IMR-90 (cell line): ENCODE measurements at regions not wholly inside any gene's neighbourhood (a gene's known extent, or its start where the extent isn't known, plus 50 kb on each side); places are given as distances from the start of the nearest gene placed in this dataset.

Source experiments
- ATAC-seq: fragments of 200-7000 bp; cut with Tn5 transposase; 2 replicates; pipeline ENCODE4 v1.9.1; 2020; ENCODE audit warnings: low read depth, mild to moderate bottlenecking, moderate library complexity
- BruUV-seq: library from RNA; stranded (reverse); fragments of 400-500 nt; replicated peaks from 2 replicates; lab custom pipeline; 2021; lab: Mats Ljungman, UMichigan
- CTCF ChIA-PET: fragments of 300-600 bp; formaldehyde crosslinking; extraction: SDS; loops from one replicate; lab custom pipeline; 2021; ENCODE audit warnings: antibody characterized with exemption; lab: Yijun Ruan, JAX
- POLR2A ChIA-PET: fragments of 300-600 bp; sonication (Branson Sonifier 250); formaldehyde crosslinking; loops from one replicate; lab custom pipeline; 2022; ENCODE audit warnings: antibody characterized with exemption; ENCODE audit not compliant: unreplicated experiment; lab: Charles Lee
- DNase-seq: peaks from one replicate; pipeline ENCODE4 v3.0.0; 2013
- H2AFZ ChIP-seq: replicated peaks from 2 replicates; pipeline ENCODE3; 2013; ENCODE audit warnings: low read length, mild to moderate bottlenecking; ENCODE audit not compliant: poor library complexity
- H2AK5ac ChIP-seq: 2 replicates; pipeline ENCODE4 v1.6.1; 2013; ENCODE audit warnings: low read depth, low read length, inconsistent platforms
- H2AK9ac ChIP-seq: replicated peaks from 2 replicates; pipeline ENCODE3; 2013; ENCODE audit warnings: mild to moderate bottlenecking, low read depth, low read length, moderate library complexity; ENCODE audit not compliant: poor library complexity
- H2BK120ac ChIP-seq: 2 replicates; pipeline ENCODE4 v1.6.1; 2013; ENCODE audit warnings: low read depth, low read length, inconsistent platforms
- H2BK15ac ChIP-seq: 3 replicates; pipeline ENCODE4 v1.6.1; 2013; ENCODE audit warnings: low read depth, low read length, inconsistent platforms
- H2BK20ac ChIP-seq: 2 replicates; pipeline ENCODE4 v1.6.1; 2013; ENCODE audit warnings: low read depth, mild to moderate bottlenecking, inconsistent platforms, low read length, moderate library complexity
- H2BK5ac ChIP-seq: 2 replicates; pipeline ENCODE4 v1.6.1; 2013; ENCODE audit warnings: mild to moderate bottlenecking, low read depth, low read length, inconsistent platforms; ENCODE audit not compliant: poor library complexity, severe bottlenecking
- H3K14ac ChIP-seq: replicated peaks from 2 replicates; pipeline ENCODE4 v1.6.1; 2013; ENCODE audit warnings: low read depth, low read length, inconsistent platforms
- H3K18ac ChIP-seq: 2 replicates; pipeline ENCODE4 v1.6.1; 2013; ENCODE audit warnings: low read depth, low read length, control low read depth
- H3K23ac ChIP-seq: 2 replicates; pipeline ENCODE4 v1.6.1; 2013; ENCODE audit warnings: low read depth, low read length, inconsistent platforms
- H3K27ac ChIP-seq: 2 replicates; pipeline ENCODE4 v1.5.1; 2013; ENCODE audit warnings: mild to moderate bottlenecking, control low read depth, low read length; ENCODE audit not compliant: insufficient read depth
- H3K27me3 ChIP-seq: 2 replicates; pipeline ENCODE4 v1.6.1; 2013; ENCODE audit warnings: low read length; ENCODE audit not compliant: control insufficient read depth, insufficient read depth
- H3K36me3 ChIP-seq: 2 replicates; pipeline ENCODE4 v1.6.1; 2013; ENCODE audit warnings: low read length, mixed read lengths; ENCODE audit not compliant: control insufficient read depth, insufficient read depth
- H3K4ac ChIP-seq: 2 replicates; pipeline ENCODE4 v1.6.1; 2013; ENCODE audit warnings: low read depth, low read length, inconsistent platforms
- H3K4me1 ChIP-seq: 2 replicates; pipeline ENCODE4 v1.6.1; 2013; ENCODE audit warnings: low read length, mixed read lengths; ENCODE audit not compliant: control insufficient read depth, insufficient read depth
- H3K4me2 ChIP-seq: 2 replicates; pipeline ENCODE4 v1.6.1; 2013; ENCODE audit warnings: low read depth, mild to moderate bottlenecking, control low read depth, low read length, moderate library complexity
- H3K4me3 ChIP-seq: 2 replicates; pipeline ENCODE4 v1.5.1; 2013; ENCODE audit warnings: low read depth, mild to moderate bottlenecking, control low read depth, low read length, moderate library complexity; ENCODE audit not compliant: insufficient read depth
- H3K56ac ChIP-seq: 2 replicates; pipeline ENCODE4 v1.6.1; 2013; ENCODE audit warnings: low read length, inconsistent platforms; ENCODE audit not compliant: insufficient read depth; ENCODE audit errors: extremely low read depth
- H3K79me1 ChIP-seq, 2 experiments: 2 replicates each; pipeline ENCODE4 v1.6.1; 2013; ENCODE audit warnings: low read length in 2 of 2, inconsistent platforms in 1 of 2, low read depth in 1 of 2
- H3K9ac ChIP-seq: 2 replicates; pipeline ENCODE4 v1.6.1; 2013; ENCODE audit warnings: low read depth, low read length, control low read depth
- H3K9me1 ChIP-seq: 2 replicates; pipeline ENCODE4 v1.6.1; 2013; ENCODE audit warnings: low read length, inconsistent platforms; ENCODE audit not compliant: insufficient read depth
- H3K9me3 ChIP-seq: 2 replicates; pipeline ENCODE4 v1.6.1; 2013; ENCODE audit warnings: low read length; ENCODE audit not compliant: control insufficient read depth, insufficient read depth
- H4K20me1 ChIP-seq: 2 replicates; pipeline ENCODE4 v1.6.1; 2013; ENCODE audit warnings: low read length, inconsistent platforms; ENCODE audit not compliant: insufficient read depth
- H4K5ac ChIP-seq: 2 replicates; pipeline ENCODE4 v1.6.1; 2013; ENCODE audit warnings: mild to moderate bottlenecking, low read depth, low read length, control low read depth
- H4K8ac ChIP-seq, 2 experiments: 2 replicates each; pipeline ENCODE4 v1.6.1; 2013; ENCODE audit warnings: low read depth in 2 of 2, low read length in 2 of 2, control low read depth in 1 of 2, inconsistent platforms in 1 of 2
- H4K91ac ChIP-seq: 2 replicates; pipeline ENCODE4 v1.6.1; 2013; ENCODE audit warnings: low read depth, low read length, inconsistent platforms; ENCODE audit not compliant: insufficient read depth
- BHLHE40 ChIP-seq: fragments of 150-350 bp; IDR thresholded peaks from 2 replicates; pipeline ENCODE4 v1.6.1; 2016; ENCODE audit warnings: mild to moderate bottlenecking, low read depth, low read length
- CEBPB ChIP-seq: IDR thresholded peaks from 2 replicates; pipeline ENCODE4 v1.6.1; 2012; ENCODE audit warnings: low read depth, low read length, improper control_type of control experiment
- CHD1 ChIP-seq: IDR thresholded peaks from 2 replicates; pipeline ENCODE4 v1.6.1; 2012; ENCODE audit warnings: low read depth, low read length, improper control_type of control experiment
- ELK1 ChIP-seq: fragments of 150-350 bp; IDR thresholded peaks from 2 replicates; pipeline ENCODE4 v1.6.1; 2016; ENCODE audit warnings: low read depth, mild to moderate bottlenecking, low read length, moderate library complexity, borderline replicate concordance
- FOS ChIP-seq: fragments of 150-350 bp; IDR thresholded peaks from 2 replicates; pipeline ENCODE4 v1.6.1; 2016; ENCODE audit warnings: low read depth, low read length
- MAFK ChIP-seq: IDR thresholded peaks from 2 replicates; pipeline ENCODE4 v1.6.1; 2012; ENCODE audit warnings: low read depth, low read length, improper control_type of control experiment
- MAZ ChIP-seq: IDR thresholded peaks from 2 replicates; pipeline ENCODE4 v1.6.1; 2012; ENCODE audit warnings: low read depth, mild to moderate bottlenecking, low read length, improper control_type of control experiment, moderate library complexity, borderline replicate concordance
- MXI1 ChIP-seq: IDR thresholded peaks from 2 replicates; pipeline ENCODE4 v1.6.1; 2012; ENCODE audit warnings: low read depth, mild to moderate bottlenecking, low read length, moderate library complexity, borderline replicate concordance
- NFE2L2 ChIP-seq: fragments of 150-350 bp; IDR thresholded peaks from 2 replicates; pipeline ENCODE4 v1.6.1; 2016; ENCODE audit warnings: low read depth, mild to moderate bottlenecking, low read length
- POLR2A ChIP-seq: IDR thresholded peaks from 2 replicates; pipeline ENCODE4 v1.6.1; 2012; ENCODE audit warnings: mild to moderate bottlenecking, low read depth, low read length
- RAD21 ChIP-seq: IDR thresholded peaks from 2 replicates; pipeline ENCODE4 v1.6.1; 2012; ENCODE audit warnings: low read length, improper control_type of control experiment
- RCOR1 ChIP-seq: IDR thresholded peaks from 2 replicates; pipeline ENCODE4 v1.6.1; 2012; ENCODE audit warnings: mild to moderate bottlenecking, low read length, improper control_type of control experiment; ENCODE audit not compliant: insufficient replicate concordance
- RFX5 ChIP-seq: IDR thresholded peaks from 2 replicates; pipeline ENCODE4 v1.8.0; 2012; ENCODE audit warnings: low read depth, mild to moderate bottlenecking, low read length, moderate library complexity
- SMC3 ChIP-seq: fragments of 150-350 bp; IDR thresholded peaks from 2 replicates; pipeline ENCODE4 v1.6.1; 2016; ENCODE audit warnings: low read depth, mild to moderate bottlenecking, antibody characterized with exemption, low read length, moderate library complexity
- WGBS, 2 experiments: methylation state at CpG; one replicate each; pipeline versions ENCODE4 v1.1.5 to v1.1.7; 2013; ENCODE audit warnings: missing lambda C conversion rate in 2 of 2; ENCODE audit not compliant: insufficient read length in 1 of 2; ENCODE audit errors: extremely low coverage in 2 of 2; 5-methylcytosine and 5-hydroxymethylcytosine counted together
- dilution Hi-C: fragments of 300-500 bp; cut with HindIII; formaldehyde crosslinking; loops from one replicate; pipeline ENCODE4 v1.14.3; 2018; ENCODE audit warnings: low sequenced_read_pairs; ENCODE audit not compliant: unreplicated experiment
- in situ Hi-C: fragments of 300-500 bp; cut with MboI; formaldehyde crosslinking; loops from 3 replicates; pipeline ENCODE4 v1.14.3; 2019; ENCODE audit warnings: low sequenced_read_pairs, inconsistent platforms, mixed read lengths
- intact Hi-C: fragments of 100-400 bp; cut with micrococcal nuclease; formaldehyde crosslinking; loops from 2 replicates; pipeline ENCODE4 v1.10.0; 2022
- TF ChIP-seq, protein P1 (sequence below): fragments of 150-350 bp; IDR thresholded peaks from 2 replicates; pipeline ENCODE4 v1.6.1; 2017; ENCODE audit warnings: mild to moderate bottlenecking, antibody characterized with exemption, low read length, low read depth
- TF ChIP-seq, protein P2 (sequence below): conservative IDR thresholded peaks from 2 replicates; pipeline ENCODE4 v1.5.1; 2012; ENCODE audit warnings: mild to moderate bottlenecking, low read depth, low read length, improper control_type of control experiment

DNA sequence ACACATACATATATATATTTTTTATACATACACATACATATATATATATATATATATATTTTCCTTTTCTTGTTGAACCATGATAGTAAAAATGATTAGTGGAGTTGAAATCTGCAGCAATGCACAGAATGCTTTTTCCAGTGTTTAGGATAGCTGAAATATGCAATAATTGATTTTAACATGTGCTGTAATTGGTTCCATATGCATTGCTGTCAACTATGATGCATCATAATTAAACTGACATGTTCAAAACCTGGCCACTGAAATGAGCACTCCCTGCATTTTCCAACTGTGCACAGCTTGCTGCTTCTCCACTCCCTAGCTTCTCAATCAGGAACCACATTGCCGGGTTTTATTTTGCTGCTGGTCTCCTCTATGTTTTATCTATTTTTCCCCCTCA, 358.3 kb downstream of the PAX1 start:
- Histone ChIP-seq H3K27ac (no peak overlapping the region), H3K36me3 (no peaks in the 10 kb centered on the region), H3K4me2 (no peak overlapping the region), H4K20me1 (no peaks in the 10 kb centered on the region), H3K14ac (no peak overlapping the region), H3K18ac (no peak overlapping the region), H4K8ac (no peak overlapping the region), H2BK120ac (no peak overlapping the region), H3K9me3 (peaks cover 29% of the 10 kb centered on the region), H3K9ac (no peak overlapping the region), H3K27me3 (no peaks in the 10 kb centered on the region), H2AK5ac (no peak overlapping the region), H2BK15ac (no peak overlapping the region), H3K79me1 (no peaks in the 10 kb centered on the region), H2AFZ (no peak overlapping the region), H2AK9ac (no peak overlapping the region), H3K4ac (no peak overlapping the region), H3K4me1 (no peaks in the 10 kb centered on the region), H3K56ac (no peak overlapping the region), H4K5ac (no peak overlapping the region), H3K4me3 (no peak overlapping the region), H2BK20ac (no peak overlapping the region), H2BK5ac (no peak overlapping the region), H3K23ac (no peak overlapping the region), H3K9me1 (no peaks in the 10 kb centered on the region), H4K91ac (no peak overlapping the region)
- ChIA-PET POLR2A (no interaction called here), CTCF (no interaction called here)
- TF ChIP-seq CEBPB (no peak), CHD1 (no peak), RFX5 (no peak), FOS (no peak), MXI1 (no peak), SMC3 (no peak), MAFK (no peak), ELK1 (no peak), RAD21 (no peak), RCOR1 (no peak), POLR2A (no peak), BHLHE40 (no peak), NFE2L2 (no peak), MAZ (no peak)
- TF ChIP-seq, protein P1, sequence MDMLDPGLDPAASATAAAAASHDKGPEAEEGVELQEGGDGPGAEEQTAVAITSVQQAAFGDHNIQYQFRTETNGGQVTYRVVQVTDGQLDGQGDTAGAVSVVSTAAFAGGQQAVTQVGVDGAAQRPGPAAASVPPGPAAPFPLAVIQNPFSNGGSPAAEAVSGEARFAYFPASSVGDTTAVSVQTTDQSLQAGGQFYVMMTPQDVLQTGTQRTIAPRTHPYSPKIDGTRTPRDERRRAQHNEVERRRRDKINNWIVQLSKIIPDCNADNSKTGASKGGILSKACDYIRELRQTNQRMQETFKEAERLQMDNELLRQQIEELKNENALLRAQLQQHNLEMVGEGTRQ, result no peak
- TF ChIP-seq, protein P2, sequence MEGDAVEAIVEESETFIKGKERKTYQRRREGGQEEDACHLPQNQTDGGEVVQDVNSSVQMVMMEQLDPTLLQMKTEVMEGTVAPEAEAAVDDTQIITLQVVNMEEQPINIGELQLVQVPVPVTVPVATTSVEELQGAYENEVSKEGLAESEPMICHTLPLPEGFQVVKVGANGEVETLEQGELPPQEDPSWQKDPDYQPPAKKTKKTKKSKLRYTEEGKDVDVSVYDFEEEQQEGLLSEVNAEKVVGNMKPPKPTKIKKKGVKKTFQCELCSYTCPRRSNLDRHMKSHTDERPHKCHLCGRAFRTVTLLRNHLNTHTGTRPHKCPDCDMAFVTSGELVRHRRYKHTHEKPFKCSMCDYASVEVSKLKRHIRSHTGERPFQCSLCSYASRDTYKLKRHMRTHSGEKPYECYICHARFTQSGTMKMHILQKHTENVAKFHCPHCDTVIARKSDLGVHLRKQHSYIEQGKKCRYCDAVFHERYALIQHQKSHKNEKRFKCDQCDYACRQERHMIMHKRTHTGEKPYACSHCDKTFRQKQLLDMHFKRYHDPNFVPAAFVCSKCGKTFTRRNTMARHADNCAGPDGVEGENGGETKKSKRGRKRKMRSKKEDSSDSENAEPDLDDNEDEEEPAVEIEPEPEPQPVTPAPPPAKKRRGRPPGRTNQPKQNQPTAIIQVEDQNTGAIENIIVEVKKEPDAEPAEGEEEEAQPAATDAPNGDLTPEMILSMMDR, result no peak
- intact Hi-C loops, result no loop called here
- no peak for ATAC-seq
- no CpG with 5 or more reads among the region's 1 CpG for WGBS, 2 experiments
- dilution Hi-C loops, result no loop called here
- no peak for DNase-seq
- BruUV-seq, result no TSS peak
- in situ Hi-C loops, result no loop called here
